CD4-positive, alpha-beta memory T cell (primary cell): ENCODE measurements at regions not wholly inside any gene's neighbourhood (a gene's known extent, or its start where the extent isn't known, plus 50 kb on each side); places are given as distances from the start of the nearest gene placed in this dataset.

Source experiments
- CTCF ChIA-PET: fragments of 350-600 bp; sonication (Branson Sonifier 250); formaldehyde crosslinking; loops from one replicate; lab custom pipeline; 2021; ENCODE audit warnings: inconsistent platforms; ENCODE audit not compliant: partially characterized antibody; lab: Charles Lee
- POLR2A ChIA-PET: fragments of 350-600 bp; sonication (Branson Sonifier 250); formaldehyde crosslinking; loops from one replicate; lab custom pipeline; 2021; ENCODE audit not compliant: partially characterized antibody; lab: Charles Lee
- DNase-seq, 5 donors: peaks; one replicate each; pipeline versions ENCODE4 v3.0.0 to v3.0.0-alpha.2; 2020 to 2022; ENCODE audit warnings: mixed read lengths in 1 of 5
- H3K27ac ChIP-seq: one replicate; pipeline ENCODE4 v1.7.0; 2013; ENCODE audit warnings: low read depth, low read length
- H3K27me3 ChIP-seq: 2 replicates; pipeline ENCODE4 v1.7.0; 2013; ENCODE audit warnings: mild to moderate bottlenecking, low read length, moderate library complexity; ENCODE audit not compliant: insufficient read depth
- H3K36me3 ChIP-seq: 2 replicates; pipeline ENCODE4 v1.7.0; 2013; ENCODE audit warnings: mild to moderate bottlenecking, low read length, moderate library complexity; ENCODE audit not compliant: insufficient read depth
- H3K4me1 ChIP-seq: 2 replicates; pipeline ENCODE4 v1.7.0; 2013; ENCODE audit warnings: mild to moderate bottlenecking, low read length, moderate library complexity; ENCODE audit not compliant: insufficient read depth
- H3K4me3 ChIP-seq, 2 donors: one replicate each; pipeline ENCODE4 v1.7.0; 2013; ENCODE audit warnings: low read length in 2 of 2, mild to moderate bottlenecking in 1 of 2
- H3K9me3 ChIP-seq, 2 donors: one replicate each; pipeline ENCODE4 v1.7.0; 2013; ENCODE audit warnings: low read length in 2 of 2, control low read depth in 1 of 2; ENCODE audit not compliant: control insufficient read depth in 1 of 2
- H3K27ac Mint-ChIP-seq, 7 donors: one replicate each; pipeline ENCODE4 v1.8.0; 2020 to 2021; ENCODE audit warnings: mixed read lengths in 7 of 7, mild to moderate bottlenecking in 6 of 7, inconsistent platforms in 3 of 7, moderate library complexity in 3 of 7
- H3K27me3 Mint-ChIP-seq, 2 donors: one replicate each; pipeline ENCODE4 v1.8.0; 2020 to 2021; ENCODE audit warnings: mixed read lengths in 2 of 2
- H3K36me3 Mint-ChIP-seq, 2 donors: one replicate each; pipeline ENCODE4 v1.8.0; 2020 to 2021; ENCODE audit warnings: mixed read lengths in 2 of 2, inconsistent platforms in 1 of 2, mild to moderate bottlenecking in 1 of 2
- H3K4me1 Mint-ChIP-seq, 4 donors: one replicate each; pipeline ENCODE4 v1.8.0; 2020 to 2021; ENCODE audit warnings: mixed read lengths in 4 of 4, mild to moderate bottlenecking in 1 of 4
- H3K4me3 Mint-ChIP-seq, 8 donors: one replicate each; pipeline ENCODE4 v1.8.0; 2020 to 2021; ENCODE audit warnings: mixed read lengths in 8 of 8, mild to moderate bottlenecking in 7 of 8, moderate library complexity in 6 of 8, inconsistent platforms in 3 of 8
- H3K9me3 Mint-ChIP-seq, 8 donors: one replicate each; pipeline ENCODE4 v1.8.0; 2020 to 2021; ENCODE audit warnings: mixed read lengths in 8 of 8, mild to moderate bottlenecking in 5 of 8, inconsistent platforms in 3 of 8, moderate library complexity in 1 of 8
- intact Hi-C: fragments of 100-400 bp; cut with micrococcal nuclease; formaldehyde crosslinking; loops from one replicate; pipeline ENCODE4 v1.15.1; 2023

DNA sequence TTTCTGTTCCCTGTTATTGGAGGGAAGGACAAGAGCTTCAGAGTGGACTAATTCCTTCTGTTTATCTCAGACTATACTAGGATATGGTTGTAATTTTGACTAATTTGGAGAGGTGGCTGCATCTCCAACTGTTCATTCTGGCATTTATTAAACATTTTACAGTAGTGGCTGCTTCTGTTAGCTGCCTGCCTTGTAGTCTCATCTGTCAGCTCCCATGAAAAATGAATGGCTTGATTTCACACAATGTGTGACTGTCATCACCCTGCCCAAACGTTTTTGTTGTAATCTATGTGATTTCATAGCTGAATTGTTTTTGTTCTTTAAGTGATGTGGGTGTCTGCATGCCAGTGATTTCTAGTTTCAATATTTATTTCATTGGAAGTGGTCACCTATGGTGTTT lies 459.4 kb upstream of the PTPRD start:
- H3K4me1 ChIP-seq, result no peaks in the 10 kb centered on the region
- no peak overlapping the region for H3K27ac Mint-ChIP-seq

GRCh38 chr9:11086561-11086960 lies 473.8 kb upstream of the PTPRD start:
- Histone ChIP-seq H3K4me1 (no peaks in the 10 kb centered on the region), H3K9me3 (peaks cover 0 to 5% of the 10 kb centered on the region in 2 donors), H3K27me3 (no peaks in the 10 kb centered on the region), H3K4me3 (no peak overlapping the region), H3K27ac (no peak overlapping the region), H3K36me3 (no peaks in the 10 kb centered on the region)
- H3K4me3 Mint-ChIP-seq, result no peak overlapping the region
- H3K9me3 Mint-ChIP-seq, result peaks cover 3 to 27% (median 9%) of the 10 kb centered on the region in 8 donors
- no peaks in the 10 kb centered on the region for H3K27me3 Mint-ChIP-seq
- H3K27ac Mint-ChIP-seq, result no peak overlapping the region
- POLR2A ChIA-PET, result no interaction called here
- CTCF ChIA-PET, result no interaction called here
- H3K4me1 Mint-ChIP-seq, result no peaks in the 10 kb centered on the region
- intact Hi-C loops, result no loop called here
- no peaks in the 10 kb centered on the region for H3K36me3 Mint-ChIP-seq
- DNase-seq, result no peak

More for the DNA sequence above, 459.4 kb upstream of the PTPRD start:
- Histone ChIP-seq H3K27me3 (no peaks in the 10 kb centered on the region), H3K27ac (no peak overlapping the region), H3K9me3 (no peaks in the 10 kb centered on the region), H3K4me3 (no peak overlapping the region), H3K36me3 (no peaks in the 10 kb centered on the region)
- peaks cover 0 to 44% (median 11%) of the 10 kb centered on the region in 8 donors for H3K9me3 Mint-ChIP-seq
- no peaks in the 10 kb centered on the region for H3K4me1 Mint-ChIP-seq
- POLR2A ChIA-PET, result no interaction called here
- H3K36me3 Mint-ChIP-seq, result no peaks in the 10 kb centered on the region
- DNase-seq, result no peak
- H3K27me3 Mint-ChIP-seq, result no peaks in the 10 kb centered on the region
- intact Hi-C loops, result no loop called here
- CTCF ChIA-PET, result no interaction called here
- H3K4me3 Mint-ChIP-seq, result no peak overlapping the region

- Histone ChIP-seq H3K27me3 (no peaks in the 10 kb centered on the region), H3K27ac (no peak overlapping the region), H3K9me3 (peaks cover 0 to 5% of the 10 kb centered on the region in 2 donors), H3K4me1 (no peaks in the 10 kb centered on the region), H3K36me3 (no peaks in the 10 kb centered on the region), H3K4me3 (no peak overlapping the region)
- H3K27ac Mint-ChIP-seq, result no peak overlapping the region
- CTCF ChIA-PET, result no interaction called here
- DNase-seq, result no peak
- H3K36me3 Mint-ChIP-seq, result no peaks in the 10 kb centered on the region
- no peaks in the 10 kb centered on the region for H3K27me3 Mint-ChIP-seq
- POLR2A ChIA-PET, result no interaction called here
- intact Hi-C loops, result no loop called here
- H3K4me1 Mint-ChIP-seq, result no peaks in the 10 kb centered on the region
- no peak overlapping the region for H3K4me3 Mint-ChIP-seq
- H3K9me3 Mint-ChIP-seq, result peaks cover 3 to 30% (median 10%) of the 10 kb centered on the region in 8 donors
Observed at GRCh38 chr9:11088821-11089374, 476.1 kb upstream of the PTPRD start.

- no peaks in the 10 kb centered on the region for H3K36me3 ChIP-seq
- Mint-ChIP-seq H3K9me3 (peaks cover 3 to 24% (median 12%) of the 10 kb centered on the region in 8 donors), H3K27me3 (no peaks in the 10 kb centered on the region), H3K4me1 (no peaks in the 10 kb centered on the region), H3K36me3 (no peaks in the 10 kb centered on the region), H3K27ac (peak overlapping the region in 1 of 7 donors; percentile 16), H3K4me3 (no peak overlapping the region)
- DNase-seq, result no peak
- no peaks in the 10 kb centered on the region for H3K4me1 ChIP-seq
- ChIA-PET POLR2A (no interaction called here), CTCF (no interaction called here)
- H3K4me3 ChIP-seq, result no peak overlapping the region
- no peaks in the 10 kb centered on the region for H3K27me3 ChIP-seq
- H3K27ac ChIP-seq, result no peak overlapping the region
- intact Hi-C loops, result no loop called here
- peaks cover 0 to 3% of the 10 kb centered on the region in 2 donors for H3K9me3 ChIP-seq
Observed at GRCh38 chr9:11092974-11093373, 480.2 kb upstream of the PTPRD start.

GRCh38 chr9:11097020-11097419 lies 484.2 kb upstream of the PTPRD start:
- no peak for DNase-seq
- ChIA-PET POLR2A (no interaction called here), CTCF (no interaction called here)
- Histone ChIP-seq H3K4me1 (no peaks in the 10 kb centered on the region), H3K4me3 (no peak overlapping the region), H3K27ac (no peak overlapping the region), H3K9me3 (peaks cover 0 to 3% of the 10 kb centered on the region in 2 donors), H3K27me3 (no peaks in the 10 kb centered on the region), H3K36me3 (no peaks in the 10 kb centered on the region)
- Mint-ChIP-seq H3K4me1 (no peaks in the 10 kb centered on the region), H3K27ac (no peak overlapping the region), H3K4me3 (no peak overlapping the region), H3K9me3 (peaks cover 0 to 30% (median 22%) of the 10 kb centered on the region in 8 donors), H3K36me3 (no peaks in the 10 kb centered on the region), H3K27me3 (no peaks in the 10 kb centered on the region)
- intact Hi-C loops, result no loop called here

- Mint-ChIP-seq H3K27me3 (no peaks in the 10 kb centered on the region), H3K36me3 (no peaks in the 10 kb centered on the region), H3K4me3 (no peak overlapping the region), H3K4me1 (no peaks in the 10 kb centered on the region), H3K27ac (no peak overlapping the region), H3K9me3 (peaks cover 0 to 47% (median 32%) of the 10 kb centered on the region in 8 donors)
- Histone ChIP-seq H3K27ac (no peak overlapping the region), H3K4me1 (no peaks in the 10 kb centered on the region), H3K36me3 (no peaks in the 10 kb centered on the region), H3K4me3 (no peak overlapping the region), H3K27me3 (no peaks in the 10 kb centered on the region), H3K9me3 (peaks cover 0 to 4% of the 10 kb centered on the region in 2 donors)
- POLR2A ChIA-PET, result no interaction called here
- intact Hi-C loops, result no loop called here
- DNase-seq, result no peak
- CTCF ChIA-PET, result no interaction called here
Observed at GRCh38 chr9:11103525-11103924, 490.7 kb upstream of the PTPRD start.

- peaks cover 0 to 55% (median 39%) of the 10 kb centered on the region in 8 donors for H3K9me3 Mint-ChIP-seq
- no peaks in the 10 kb centered on the region for H3K27me3 Mint-ChIP-seq
Observed at GRCh38 chr9:11107196-11107595, 494.4 kb upstream of the PTPRD start.

More at GRCh38 chr9:11107196-11107595, 494.4 kb upstream of the PTPRD start:
- intact Hi-C loops, result no loop called here
- Histone ChIP-seq H3K27ac (no peak overlapping the region), H3K9me3 (peaks cover 0 to 4% of the 10 kb centered on the region in 2 donors), H3K36me3 (no peaks in the 10 kb centered on the region), H3K4me3 (no peak overlapping the region), H3K27me3 (no peaks in the 10 kb centered on the region), H3K4me1 (no peaks in the 10 kb centered on the region)
- Mint-ChIP-seq H3K27ac (no peak overlapping the region), H3K4me3 (no peak overlapping the region), H3K4me1 (no peaks in the 10 kb centered on the region), H3K36me3 (no peaks in the 10 kb centered on the region)
- no peak for DNase-seq
- ChIA-PET CTCF (no interaction called here), POLR2A (no interaction called here)
